Naive B cell (primary cell): ENCODE measurements at regions not wholly inside any gene's neighbourhood (a gene's known extent, or its start where the extent isn't known, plus 50 kb on each side); places are given as distances from the start of the nearest gene placed in this dataset.
"Not testable (repeated sequence)": the region's sequence is repeated elsewhere in the genome, so short reads cannot be mapped to it uniquely, and the experiment has no call there.

Source experiments
- ATAC-seq, 2 donors: fragments of 150-1000 bp; cut with Tn5 transposase; 2 replicates each; pipeline ENCODE4 v1.10.0; 2021; ENCODE audit warnings: low read depth in 2 of 2, mild to moderate bottlenecking in 2 of 2, moderate library complexity in 2 of 2
- DNase-seq: peaks from one replicate; pipeline ENCODE4 v3.0.0; 2022
- H3K27ac Mint-ChIP-seq, 6 donors: one replicate each; pipeline ENCODE4 v1.8.0; 2020 to 2022; ENCODE audit warnings: mild to moderate bottlenecking in 6 of 6, mixed read lengths in 6 of 6, moderate library complexity in 5 of 6, inconsistent platforms in 2 of 6
- H3K27me3 Mint-ChIP-seq, 3 donors: one replicate each; pipeline ENCODE4 v1.8.0; 2021 to 2022; ENCODE audit warnings: mixed read lengths in 3 of 3, mild to moderate bottlenecking in 1 of 3
- H3K36me3 Mint-ChIP-seq, 2 donors: one replicate each; pipeline ENCODE4 v1.8.0; 2020 to 2022; ENCODE audit warnings: mixed read lengths in 2 of 2, inconsistent platforms in 1 of 2, mild to moderate bottlenecking in 1 of 2
- H3K4me1 Mint-ChIP-seq, 3 donors: one replicate each; pipeline ENCODE4 v1.8.0; 2020 to 2022; ENCODE audit warnings: mixed read lengths in 3 of 3, inconsistent platforms in 1 of 3, mild to moderate bottlenecking in 1 of 3, moderate library complexity in 1 of 3
- H3K4me3 Mint-ChIP-seq, 8 donors: one replicate each; pipeline ENCODE4 v1.8.0; 2020 to 2022; ENCODE audit warnings: mild to moderate bottlenecking in 8 of 8, mixed read lengths in 8 of 8, moderate library complexity in 8 of 8, inconsistent platforms in 2 of 8
- H3K9me3 Mint-ChIP-seq, 7 donors: one replicate each; pipeline ENCODE4 v1.8.0; 2020 to 2022; ENCODE audit warnings: mixed read lengths in 7 of 7, mild to moderate bottlenecking in 5 of 7, inconsistent platforms in 2 of 7, moderate library complexity in 1 of 7

GRCh38 chr1:143863901-143864520 is 107.8 kb downstream of the FAM72C start:
- H3K9me3 Mint-ChIP-seq, H3K27ac Mint-ChIP-seq, H3K27me3 Mint-ChIP-seq, H3K4me3 Mint-ChIP-seq, DNase-seq, H3K4me1 Mint-ChIP-seq, H3K36me3 Mint-ChIP-seq: not testable (repeated sequence)
- peak in 1 of 2 donors; percentile 36 for ATAC-seq

GRCh38 chr1:143862722-143863121 is 109.1 kb downstream of the FAM72C start:
- H3K27ac Mint-ChIP-seq, H3K9me3 Mint-ChIP-seq, H3K4me1 Mint-ChIP-seq, H3K27me3 Mint-ChIP-seq, H3K4me3 Mint-ChIP-seq, ATAC-seq, H3K36me3 Mint-ChIP-seq, DNase-seq: not testable (repeated sequence)

GRCh38 chr1:143861306-143861705 is 110.5 kb downstream of the FAM72C start:
- H3K27me3 Mint-ChIP-seq, H3K36me3 Mint-ChIP-seq, H3K4me1 Mint-ChIP-seq, H3K27ac Mint-ChIP-seq, H3K4me3 Mint-ChIP-seq, H3K9me3 Mint-ChIP-seq, DNase-seq, ATAC-seq: not testable (repeated sequence)

- H3K4me3 Mint-ChIP-seq, DNase-seq, H3K27ac Mint-ChIP-seq, H3K36me3 Mint-ChIP-seq, H3K27me3 Mint-ChIP-seq, H3K4me1 Mint-ChIP-seq: not testable (repeated sequence)
- peaks cover 0 to 11% (median 3%) of the 10 kb centered on the region in 7 donors for H3K9me3 Mint-ChIP-seq
- peak; percentile 38 to 52 for ATAC-seq
These were observed 115.9 kb downstream of the FAM72C start for GRCh38 chr1:143855867-143856266.

- H3K27ac Mint-ChIP-seq, H3K4me3 Mint-ChIP-seq, H3K36me3 Mint-ChIP-seq, ATAC-seq, DNase-seq, H3K27me3 Mint-ChIP-seq, H3K4me1 Mint-ChIP-seq: not testable (repeated sequence)
- peaks cover 0 to 11% (median 3%) of the 10 kb centered on the region in 7 donors for H3K9me3 Mint-ChIP-seq
These were observed 117.7 kb downstream of the FAM72C start for GRCh38 chr1:143854069-143854468.

- not testable (repeated sequence) for H3K36me3 Mint-ChIP-seq, DNase-seq, H3K4me3 Mint-ChIP-seq, H3K4me1 Mint-ChIP-seq, H3K27me3 Mint-ChIP-seq, ATAC-seq, H3K27ac Mint-ChIP-seq
- peaks cover 0 to 11% (median 3%) of the 10 kb centered on the region in 7 donors for H3K9me3 Mint-ChIP-seq
These were observed 121.1 kb downstream of the FAM72C start for GRCh38 chr1:143850637-143851036.

- H3K27ac Mint-ChIP-seq, ATAC-seq, DNase-seq, H3K4me3 Mint-ChIP-seq, H3K36me3 Mint-ChIP-seq, H3K4me1 Mint-ChIP-seq: not testable (repeated sequence)
- Mint-ChIP-seq H3K27me3 (peaks cover 0 to 11% (median 0%) of the 10 kb centered on the region in 3 donors), H3K9me3 (peaks cover 0 to 11% (median 3%) of the 10 kb centered on the region in 7 donors)
These were observed 122.9 kb downstream of the FAM72C start for GRCh38 chr1:143848859-143849258.

- ATAC-seq, DNase-seq, H3K27ac Mint-ChIP-seq, H3K36me3 Mint-ChIP-seq, H3K27me3 Mint-ChIP-seq, H3K9me3 Mint-ChIP-seq, H3K4me1 Mint-ChIP-seq, H3K4me3 Mint-ChIP-seq: not testable (repeated sequence)
These were observed 126.6 kb downstream of the FAM72C start for GRCh38 chr1:143845193-143845592.

GRCh38 chr1:143842058-143842457 is 129.7 kb downstream of the FAM72C start:
- not testable (repeated sequence) for H3K36me3 Mint-ChIP-seq, H3K4me3 Mint-ChIP-seq, ATAC-seq, H3K9me3 Mint-ChIP-seq, H3K27ac Mint-ChIP-seq, DNase-seq, H3K4me1 Mint-ChIP-seq
- peaks cover 0 to 19% (median 5%) of the 10 kb centered on the region in 3 donors for H3K27me3 Mint-ChIP-seq

- not testable (repeated sequence) for DNase-seq, H3K4me3 Mint-ChIP-seq, H3K9me3 Mint-ChIP-seq, H3K36me3 Mint-ChIP-seq, H3K4me1 Mint-ChIP-seq, H3K27ac Mint-ChIP-seq
- H3K27me3 Mint-ChIP-seq = peaks cover 0 to 17% (median 11%) of the 10 kb centered on the region in 3 donors
- ATAC-seq = peak; percentile 63 to 71
These were observed 132.6 kb downstream of the FAM72C start for GRCh38 chr1:143839182-143839581.

- not testable (repeated sequence) for H3K4me1 Mint-ChIP-seq, H3K4me3 Mint-ChIP-seq, H3K9me3 Mint-ChIP-seq, H3K36me3 Mint-ChIP-seq, H3K27ac Mint-ChIP-seq, ATAC-seq, DNase-seq
- H3K27me3 Mint-ChIP-seq = peaks cover 0 to 17% (median 11%) of the 10 kb centered on the region in 3 donors
These were observed 133.2 kb downstream of the FAM72C start for GRCh38 chr1:143838598-143838929.

- peaks cover 0 to 17% (median 11%) of the 10 kb centered on the region in 3 donors for H3K27me3 Mint-ChIP-seq
- not testable (repeated sequence) for ATAC-seq, DNase-seq, H3K4me1 Mint-ChIP-seq, H3K27ac Mint-ChIP-seq, H3K36me3 Mint-ChIP-seq, H3K9me3 Mint-ChIP-seq, H3K4me3 Mint-ChIP-seq
These were observed 133.7 kb downstream of the FAM72C start for GRCh38 chr1:143837924-143838597.

- peaks cover 0 to 11% (median 10%) of the 10 kb centered on the region in 3 donors for H3K27me3 Mint-ChIP-seq
- H3K27ac Mint-ChIP-seq, H3K4me1 Mint-ChIP-seq, H3K36me3 Mint-ChIP-seq, H3K4me3 Mint-ChIP-seq, DNase-seq, H3K9me3 Mint-ChIP-seq: not testable (repeated sequence)
- peak; percentile 38 to 39 for ATAC-seq
These were observed 138.4 kb downstream of the FAM72C start for GRCh38 chr1:143833376-143833775.

GRCh38 chr1:143832379-143832716 is 139.4 kb downstream of the FAM72C start:
- not testable (repeated sequence) for H3K4me3 Mint-ChIP-seq, H3K36me3 Mint-ChIP-seq, H3K27me3 Mint-ChIP-seq, ATAC-seq, H3K4me1 Mint-ChIP-seq, H3K9me3 Mint-ChIP-seq, DNase-seq, H3K27ac Mint-ChIP-seq
